IPS-18a (cell line): ENCODE measurements at regions not wholly inside any gene's neighbourhood (a gene's known extent, or its start where the extent isn't known, plus 50 kb on each side); places are given as distances from the start of the nearest gene placed in this dataset.

Experiments used
- H3K27ac ChIP-seq: one replicate; pipeline ENCODE4 v1.5.1; 2013; ENCODE audit warnings: low read length
- H3K27me3 ChIP-seq: one replicate; pipeline ENCODE4 v1.6.1; 2013; ENCODE audit warnings: mild to moderate bottlenecking, low read length; ENCODE audit not compliant: control insufficient read depth, insufficient read depth
- H3K36me3 ChIP-seq: one replicate; pipeline ENCODE4 v1.6.1; 2013; ENCODE audit warnings: low read depth, low read length; ENCODE audit not compliant: control insufficient read depth
- H3K4me1 ChIP-seq: one replicate; pipeline ENCODE4 v1.6.1; 2013; ENCODE audit warnings: low read depth, low read length; ENCODE audit not compliant: control insufficient read depth
- H3K4me3 ChIP-seq: one replicate; pipeline ENCODE4 v1.5.1; 2013; ENCODE audit warnings: low read length
- H3K9ac ChIP-seq: one replicate; pipeline ENCODE4 v1.6.1; 2013; ENCODE audit warnings: mild to moderate bottlenecking, low read length, moderate library complexity
- H3K9me3 ChIP-seq: one replicate; pipeline ENCODE4 v1.6.1; 2013; ENCODE audit warnings: low read depth, low read length; ENCODE audit not compliant: control insufficient read depth

DNA sequence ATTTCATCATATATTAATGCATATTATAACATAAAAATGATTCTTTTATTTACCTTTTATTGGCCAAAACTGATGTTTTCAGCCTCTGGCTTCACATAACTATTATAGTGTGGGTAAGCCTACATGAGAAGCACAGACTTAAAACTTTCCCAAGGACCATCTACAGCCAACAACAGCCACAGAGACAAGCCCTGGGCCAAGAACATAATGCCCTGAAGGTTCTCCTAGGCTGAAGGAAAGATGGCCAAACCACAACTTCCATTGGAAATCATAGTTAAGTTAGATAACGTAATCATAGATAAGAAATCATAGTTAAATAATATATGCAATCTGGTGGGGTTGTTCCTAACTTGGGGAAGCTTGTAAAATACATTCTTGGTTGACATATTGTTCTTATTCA, 280.0 kb upstream of the EMCN start:
- Histone ChIP-seq H3K4me3 (no peak overlapping the region), H3K27ac (no peak overlapping the region), H3K9ac (no peak overlapping the region), H3K4me1 (peaks cover 5% of the 10 kb centered on the region), H3K9me3 (no peaks in the 10 kb centered on the region), H3K27me3 (no peaks in the 10 kb centered on the region), H3K36me3 (no peaks in the 10 kb centered on the region)

DNA sequence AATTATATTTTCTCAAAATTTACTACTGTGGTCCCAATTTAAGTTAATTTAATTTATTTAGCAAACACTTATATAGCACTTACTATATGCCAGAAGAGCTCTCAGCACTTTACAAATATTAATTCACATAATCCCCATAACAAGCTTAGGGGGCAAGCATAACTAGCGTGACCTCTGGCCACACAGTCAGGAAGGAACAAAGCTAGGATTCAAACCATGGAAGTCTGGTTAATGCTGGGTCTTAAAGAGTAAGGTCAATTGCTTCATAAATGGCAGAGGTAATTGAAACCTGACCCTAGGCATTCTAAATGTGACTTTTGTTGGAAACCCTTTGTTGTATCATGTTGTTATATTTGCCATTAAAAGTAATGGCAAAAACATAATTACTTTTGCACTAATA, 279.5 kb upstream of the EMCN start:
- H3K36me3 ChIP-seq = no peaks in the 10 kb centered on the region
- H3K4me3 ChIP-seq = no peak overlapping the region
- H3K27ac ChIP-seq = no peak overlapping the region
- H3K27me3 ChIP-seq = no peaks in the 10 kb centered on the region
- H3K4me1 ChIP-seq = peaks cover 5% of the 10 kb centered on the region
- no peaks in the 10 kb centered on the region for H3K9me3 ChIP-seq
- H3K9ac ChIP-seq = no peak overlapping the region

DNA sequence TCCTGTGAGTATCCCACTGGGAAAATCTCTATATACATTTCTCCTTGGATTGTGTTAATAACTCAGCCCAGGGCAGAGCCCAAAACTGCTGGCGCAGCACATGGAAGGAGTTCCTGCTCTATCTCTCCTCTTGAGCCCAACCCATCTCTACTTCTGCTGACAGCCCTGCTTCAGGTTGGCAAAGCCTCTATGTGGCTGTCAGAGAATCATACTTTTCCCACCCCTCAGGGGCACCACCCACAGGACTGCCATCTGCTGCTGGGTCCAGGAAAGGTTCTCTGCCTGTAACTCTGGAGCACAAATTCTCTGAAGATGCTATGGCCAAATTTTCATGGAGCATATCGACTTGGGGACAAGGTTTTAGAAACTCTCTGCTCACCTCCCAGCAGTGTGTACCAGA, 278.5 kb upstream of the EMCN start:
- Histone ChIP-seq H3K4me3 (no peak overlapping the region), H3K9ac (no peak overlapping the region), H3K36me3 (no peaks in the 10 kb centered on the region), H3K27ac (no peak overlapping the region), H3K9me3 (no peaks in the 10 kb centered on the region), H3K4me1 (peaks cover 5% of the 10 kb centered on the region), H3K27me3 (no peaks in the 10 kb centered on the region)

DNA sequence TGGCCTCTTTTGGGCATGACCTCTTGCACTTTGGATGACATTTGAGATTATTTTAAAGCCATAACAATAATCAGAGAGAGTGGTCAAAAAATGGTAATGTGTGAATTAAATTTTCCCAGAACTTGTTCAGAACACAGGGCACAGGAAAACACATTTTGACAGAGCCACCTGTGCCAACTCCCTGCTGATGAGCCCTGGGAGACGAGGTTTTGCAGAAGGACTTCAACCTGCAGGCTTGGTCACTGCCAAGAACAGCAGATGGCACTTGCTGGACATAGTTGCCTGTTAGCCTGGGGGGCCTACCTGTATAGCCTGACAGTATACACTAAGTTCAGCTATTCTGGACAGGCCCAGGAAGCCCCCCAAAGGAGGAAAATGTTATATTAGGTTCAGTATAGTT, 277.8 kb upstream of the EMCN start:
- Histone ChIP-seq H3K4me3 (no peak overlapping the region), H3K9me3 (no peaks in the 10 kb centered on the region), H3K9ac (no peak overlapping the region), H3K4me1 (peaks cover 11% of the 10 kb centered on the region), H3K27ac (no peak overlapping the region), H3K36me3 (no peaks in the 10 kb centered on the region), H3K27me3 (no peaks in the 10 kb centered on the region)

DNA sequence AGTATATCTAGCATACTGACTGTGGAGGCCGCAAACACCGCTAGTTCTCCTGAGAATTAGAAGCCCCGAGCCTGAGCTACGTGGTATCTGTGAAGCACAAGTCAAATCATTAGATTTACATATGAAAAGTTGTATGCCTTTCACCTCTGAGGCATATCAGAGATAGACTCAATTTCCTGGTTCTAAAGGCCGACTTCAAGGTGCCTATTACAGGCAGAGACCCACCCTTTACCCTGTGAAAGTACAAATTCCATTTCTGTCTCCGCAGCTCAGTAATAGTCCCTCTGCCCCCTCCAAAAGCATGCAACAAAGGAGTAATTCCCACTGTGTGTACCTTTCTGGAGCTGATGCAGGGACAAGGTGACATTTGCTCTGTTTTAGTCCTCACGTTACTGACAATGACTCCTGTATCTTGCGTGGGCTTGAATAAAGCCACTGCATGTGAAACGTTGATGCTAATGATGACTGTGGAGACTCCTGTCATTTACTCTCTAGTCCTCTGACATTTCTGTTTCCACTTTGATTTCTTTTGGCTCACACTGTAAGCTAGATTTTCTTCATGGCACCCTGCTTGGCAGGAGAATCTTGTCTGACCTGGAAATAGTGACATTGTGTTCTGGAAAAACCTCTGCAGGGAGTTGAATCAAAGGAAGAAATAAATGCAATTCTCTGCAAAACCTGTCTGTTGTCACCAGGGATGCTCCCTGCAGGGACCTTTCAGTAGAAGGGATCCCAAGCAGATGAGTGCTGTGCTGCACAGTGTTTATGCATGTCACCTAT, 273.2 kb upstream of the EMCN start:
- H3K27ac ChIP-seq = no peak overlapping the region
- H3K9ac ChIP-seq = no peak overlapping the region
- no peaks in the 10 kb centered on the region for H3K36me3 ChIP-seq
- no peak overlapping the region for H3K4me3 ChIP-seq
- peaks cover 12% of the 10 kb centered on the region for H3K4me1 ChIP-seq
- H3K9me3 ChIP-seq = no peaks in the 10 kb centered on the region
- no peaks in the 10 kb centered on the region for H3K27me3 ChIP-seq

DNA sequence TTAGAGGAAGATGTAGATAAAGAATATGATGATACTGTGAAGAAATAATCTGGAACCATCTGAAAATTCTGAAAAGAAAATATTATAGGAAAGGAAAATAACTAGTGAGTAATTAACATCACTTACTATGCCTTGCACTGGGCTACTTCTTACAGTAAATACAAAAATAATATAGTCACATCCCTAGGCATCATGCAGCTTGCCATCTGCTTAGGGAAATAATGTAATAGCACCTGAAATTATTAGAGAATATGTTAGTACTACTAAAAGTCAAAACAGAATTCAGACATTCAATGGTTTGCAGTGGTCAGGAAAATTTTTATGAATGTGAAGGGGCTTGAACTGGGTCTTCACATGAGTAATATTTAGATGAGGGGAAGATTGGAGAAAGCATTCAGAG, 272.2 kb upstream of the EMCN start:
- peaks cover 12% of the 10 kb centered on the region for H3K4me1 ChIP-seq
- H3K9ac ChIP-seq = no peak overlapping the region
- H3K9me3 ChIP-seq = no peaks in the 10 kb centered on the region
- no peak overlapping the region for H3K27ac ChIP-seq
- no peaks in the 10 kb centered on the region for H3K36me3 ChIP-seq
- no peaks in the 10 kb centered on the region for H3K27me3 ChIP-seq
- H3K4me3 ChIP-seq = no peak overlapping the region

DNA sequence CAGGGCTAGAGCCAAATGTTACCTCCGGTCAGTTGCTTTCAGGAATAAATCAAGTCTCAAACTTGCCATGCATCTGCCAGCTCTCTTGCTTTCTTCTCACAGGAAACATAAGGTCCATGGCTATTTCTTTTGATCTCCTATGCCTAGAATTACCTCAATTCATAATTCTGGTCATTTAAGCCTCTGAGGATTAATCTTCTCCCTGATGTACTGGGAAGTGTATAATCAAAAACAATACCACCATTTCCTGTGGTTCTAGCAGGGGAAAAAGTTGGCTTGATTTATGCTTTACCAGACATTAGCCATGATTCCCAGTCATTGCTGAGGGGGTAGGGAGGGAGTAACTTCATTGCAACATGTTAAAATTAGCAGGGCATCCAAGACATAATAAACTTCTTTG, 268.7 kb upstream of the EMCN start:
- Histone ChIP-seq H3K27ac (no peak overlapping the region), H3K9me3 (no peaks in the 10 kb centered on the region), H3K9ac (no peak overlapping the region), H3K4me1 (peaks cover 7% of the 10 kb centered on the region), H3K27me3 (no peaks in the 10 kb centered on the region), H3K36me3 (no peaks in the 10 kb centered on the region), H3K4me3 (no peak overlapping the region)

DNA sequence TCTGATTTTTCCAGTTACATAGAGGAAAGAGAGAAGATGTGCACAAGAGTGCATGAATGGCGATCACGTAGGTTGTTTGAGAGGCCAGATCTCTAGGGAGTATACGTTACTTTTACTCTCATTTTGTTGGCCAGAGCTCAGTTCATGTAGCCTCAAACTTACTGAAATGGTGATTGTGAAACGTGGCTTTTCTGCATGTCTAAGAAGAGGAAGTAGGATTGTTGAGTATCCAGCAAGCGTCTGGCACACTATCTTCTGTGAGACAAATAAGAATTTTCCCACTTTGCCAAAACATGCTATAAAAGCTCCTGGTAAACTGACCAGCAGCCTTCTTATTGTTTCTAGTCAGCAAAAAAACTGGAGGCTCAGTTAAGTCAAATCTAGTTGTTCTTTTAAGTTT, 264.5 kb upstream of the EMCN start:
- Histone ChIP-seq H3K36me3 (no peaks in the 10 kb centered on the region), H3K9me3 (no peaks in the 10 kb centered on the region), H3K9ac (no peak overlapping the region), H3K4me3 (no peak overlapping the region), H3K27ac (no peak overlapping the region), H3K4me1 (no peaks in the 10 kb centered on the region), H3K27me3 (no peaks in the 10 kb centered on the region)

DNA sequence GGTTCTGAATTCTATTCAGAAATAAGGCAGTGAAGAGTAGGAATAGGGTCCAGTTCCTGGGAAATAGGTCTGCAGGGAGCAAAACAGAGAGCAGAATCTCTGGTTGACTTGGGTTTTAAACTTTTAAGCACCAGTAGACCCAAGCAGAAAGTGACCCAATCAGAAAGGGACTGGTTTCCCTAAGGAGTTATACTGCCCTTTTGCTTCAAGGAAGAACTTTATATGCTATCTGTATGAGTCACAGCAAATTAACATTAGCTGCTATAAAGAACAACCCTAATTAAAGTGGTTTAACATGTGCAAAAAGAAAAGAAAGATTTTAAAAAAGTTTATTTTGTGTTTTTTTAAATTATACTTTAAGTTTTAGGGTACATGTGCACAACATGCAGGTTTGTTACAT, 263.6 kb upstream of the EMCN start:
- Histone ChIP-seq H3K4me3 (no peak overlapping the region), H3K9ac (no peak overlapping the region), H3K36me3 (no peaks in the 10 kb centered on the region), H3K9me3 (no peaks in the 10 kb centered on the region), H3K27me3 (no peaks in the 10 kb centered on the region), H3K4me1 (no peaks in the 10 kb centered on the region), H3K27ac (no peak overlapping the region)

DNA sequence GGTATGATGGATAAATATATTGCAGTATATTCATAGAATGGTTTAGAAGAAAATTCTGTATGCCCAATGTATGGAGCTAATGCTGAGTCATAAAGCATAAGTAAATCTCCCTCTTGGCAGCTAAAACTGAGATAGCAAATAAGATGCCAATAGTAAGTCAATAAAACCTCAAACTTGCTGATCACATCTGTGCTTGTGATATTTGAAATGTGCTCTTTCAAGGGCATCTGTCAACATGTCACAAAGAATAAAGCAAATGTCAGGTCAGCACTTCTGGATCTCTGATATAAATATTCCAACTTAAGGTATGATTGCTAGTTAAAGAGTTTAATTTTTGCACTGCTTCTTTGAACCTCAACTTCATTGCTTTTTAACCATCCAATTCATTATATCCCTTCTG, 262.3 kb upstream of the EMCN start:
- Histone ChIP-seq H3K4me1 (no peaks in the 10 kb centered on the region), H3K4me3 (no peak overlapping the region), H3K9ac (no peak overlapping the region), H3K36me3 (no peaks in the 10 kb centered on the region), H3K27ac (no peak overlapping the region), H3K27me3 (no peaks in the 10 kb centered on the region), H3K9me3 (no peaks in the 10 kb centered on the region)

DNA sequence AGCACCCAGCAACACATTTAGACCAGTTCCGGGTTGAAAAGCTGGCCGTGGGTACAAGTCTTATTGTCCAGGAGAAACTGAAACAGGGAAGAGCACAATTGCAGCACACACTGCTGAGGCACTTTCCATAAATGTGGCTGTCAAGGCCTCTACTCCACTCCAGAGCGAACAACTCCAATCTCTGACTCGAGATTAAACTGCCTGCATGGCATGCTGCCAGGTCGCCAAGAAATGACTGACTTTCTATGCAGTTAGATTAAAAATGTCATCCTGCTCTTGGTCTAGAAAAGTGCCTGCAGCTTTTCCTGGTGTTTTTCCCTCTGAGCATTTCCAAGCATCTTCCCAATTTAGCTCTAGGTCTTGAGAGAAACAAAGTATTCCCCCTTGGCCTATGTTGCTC, 260.6 kb upstream of the EMCN start:
- Histone ChIP-seq H3K9ac (no peak overlapping the region), H3K4me3 (no peak overlapping the region), H3K27ac (no peak overlapping the region), H3K9me3 (no peaks in the 10 kb centered on the region), H3K27me3 (no peaks in the 10 kb centered on the region), H3K4me1 (no peaks in the 10 kb centered on the region), H3K36me3 (no peaks in the 10 kb centered on the region)

DNA sequence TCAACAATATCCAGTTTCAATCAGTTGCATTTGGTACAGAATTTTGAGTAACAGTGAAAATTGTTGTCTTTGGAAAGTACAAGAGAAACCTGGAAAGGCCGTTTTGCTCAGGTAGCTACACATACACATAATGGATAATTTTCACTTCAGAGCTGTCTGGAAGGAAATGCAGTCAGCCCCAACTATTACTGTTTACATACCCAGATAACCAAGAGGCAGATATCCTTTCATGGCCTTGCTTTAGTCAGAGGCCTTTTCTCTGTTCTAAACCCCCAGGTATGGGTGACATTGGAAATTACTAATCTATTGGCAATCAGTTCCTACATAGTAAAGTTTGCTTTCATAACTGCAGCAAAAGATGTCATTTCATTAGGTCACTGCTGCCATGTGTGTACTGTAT, 244.9 kb upstream of the EMCN start:
- no peaks in the 10 kb centered on the region for H3K36me3 ChIP-seq
- no peak overlapping the region for H3K27ac ChIP-seq
- no peaks in the 10 kb centered on the region for H3K9me3 ChIP-seq
- H3K27me3 ChIP-seq = no peaks in the 10 kb centered on the region
- no peak overlapping the region for H3K9ac ChIP-seq
- H3K4me3 ChIP-seq = no peak overlapping the region
- no peaks in the 10 kb centered on the region for H3K4me1 ChIP-seq
